GM19395 (cell line): ENCODE measurements at regions not wholly inside any gene's neighbourhood (a gene's known extent, or its start where the extent isn't known, plus 50 kb on each side); places are given as distances from the start of the nearest gene placed in this dataset.
"Not testable (repeated sequence)": the region's sequence is repeated elsewhere in the genome, so short reads cannot be mapped to it uniquely, and the experiment has no call there.

Experiments used
- ATAC-seq: cut with Tn5 transposase; IDR thresholded peaks from one replicate; pipeline ENCODE4 v1.9.1; 2021; ENCODE audit warnings: mild to moderate bottlenecking, moderate library complexity; ENCODE audit not compliant: unreplicated experiment

- ATAC-seq: no peak
Measured at GRCh38 chr4:81789158-81789557, 317.5 kb upstream of the RASGEF1B start.

GRCh38 chr4:81786766-81787165, 315.1 kb upstream of the RASGEF1B start:
- ATAC-seq: no peak

GRCh38 chr4:81786063-81786763, 314.5 kb upstream of the RASGEF1B start:
- no peak for ATAC-seq

- ATAC-seq: no peak
Measured at GRCh38 chr4:81785338-81785737, 313.6 kb upstream of the RASGEF1B start.

- no peak for ATAC-seq
Measured at GRCh38 chr4:81783558-81783957, 311.9 kb upstream of the RASGEF1B start.

GRCh38 chr4:81781799-81782198, 310.1 kb upstream of the RASGEF1B start:
- ATAC-seq: no peak

- ATAC-seq: not testable (repeated sequence)
Measured at GRCh38 chr4:81777718-81778117, 306.0 kb upstream of the RASGEF1B start.

- no peak for ATAC-seq
Measured at GRCh38 chr4:81776794-81777193, 305.1 kb upstream of the RASGEF1B start.

GRCh38 chr4:81773557-81773956, 301.9 kb upstream of the RASGEF1B start:
- no peak for ATAC-seq

GRCh38 chr4:81771721-81772120, 300.0 kb upstream of the RASGEF1B start:
- ATAC-seq: no peak

GRCh38 chr4:81769244-81769643, 297.5 kb upstream of the RASGEF1B start:
- no peak for ATAC-seq

GRCh38 chr4:81758574-81759264, 287.0 kb upstream of the RASGEF1B start:
- peak; percentile 59 for ATAC-seq

GRCh38 chr4:81757691-81758090, 286.0 kb upstream of the RASGEF1B start:
- ATAC-seq: no peak

GRCh38 chr4:81756973-81757372, 285.3 kb upstream of the RASGEF1B start:
- ATAC-seq: peak; percentile 97

- ATAC-seq: no peak
Measured at GRCh38 chr4:81756042-81756441, 284.3 kb upstream of the RASGEF1B start.

GRCh38 chr4:81754169-81754568, 282.5 kb upstream of the RASGEF1B start:
- no peak for ATAC-seq

GRCh38 chr4:81751531-81752289, 280.0 kb upstream of the RASGEF1B start:
- ATAC-seq: no peak

GRCh38 chr4:81747242-81747930, 275.7 kb upstream of the RASGEF1B start:
- no peak for ATAC-seq

GRCh38 chr4:81746773-81747172, 275.1 kb upstream of the RASGEF1B start:
- no peak for ATAC-seq

GRCh38 chr4:81746071-81746470, 274.4 kb upstream of the RASGEF1B start:
- ATAC-seq: no peak

GRCh38 chr4:81745050-81745449, 273.3 kb upstream of the RASGEF1B start:
- no peak for ATAC-seq
